RWPE2 (cell line): ENCODE measurements at regions not wholly inside any gene's neighbourhood (a gene's known extent, or its start where the extent isn't known, plus 50 kb on each side); places are given as distances from the start of the nearest gene placed in this dataset.

ENCODE experiments used
- ATAC-seq: fragments of 200-7000 bp; cut with Tn5 transposase; 3 replicates; pipeline ENCODE4 v1.9.1; 2021; ENCODE audit warnings: low read depth
- DNase-seq: peaks from one replicate; pipeline ENCODE4 v3.0.0-alpha.2; 2020; ENCODE audit warnings: low spot score
- H3K27ac ChIP-seq: fragments of 450-650 bp; 2 replicates; pipeline ENCODE4 v1.5.1; 2017; ENCODE audit warnings: mild to moderate bottlenecking; ENCODE audit not compliant: poor library complexity, severe bottlenecking
- H3K27me3 ChIP-seq: fragments of 250-450 bp; sonication (Bioruptor Pico); 2 replicates; pipeline ENCODE4 v1.5.1; 2021; ENCODE audit warnings: mild to moderate bottlenecking, moderate library complexity; ENCODE audit not compliant: insufficient read depth, poor library complexity, severe bottlenecking
- H3K36me3 ChIP-seq: fragments of 250-450 bp; sonication (Bioruptor Pico); 2 replicates; pipeline ENCODE4 v1.5.1; 2020; ENCODE audit warnings: low read depth, mild to moderate bottlenecking, moderate library complexity
- H3K4me1 ChIP-seq: fragments of 250-450 bp; sonication (Bioruptor Pico); 2 replicates; pipeline ENCODE4 v1.5.1; 2021; ENCODE audit warnings: mild to moderate bottlenecking, moderate library complexity; ENCODE audit not compliant: insufficient read depth, poor library complexity, severe bottlenecking
- H3K4me3 ChIP-seq: fragments of 250-450 bp; sonication (Bioruptor Pico); 2 replicates; pipeline ENCODE4 v1.5.1; 2021; ENCODE audit warnings: mild to moderate bottlenecking, moderate library complexity; ENCODE audit not compliant: severe bottlenecking
- H3K9me3 ChIP-seq: fragments of 250-450 bp; sonication (Bioruptor Pico); 2 replicates; pipeline ENCODE4 v1.5.1; 2021; ENCODE audit warnings: mild to moderate bottlenecking, moderate library complexity; ENCODE audit not compliant: severe bottlenecking
- CTCF ChIP-seq: fragments of 450-650 bp; IDR thresholded peaks from one replicate; pipeline ENCODE4 v1.5.1; 2017; ENCODE audit warnings: mild to moderate bottlenecking, moderate library complexity; ENCODE audit not compliant: poor library complexity, severe bottlenecking

GRCh38 chr7:145902123-145902522 is 214.5 kb upstream of the CNTNAP2 start:
- DNase-seq = no peak
- no peak overlapping the region for H3K4me3 ChIP-seq
- no peaks in the 10 kb centered on the region for H3K4me1 ChIP-seq
- ATAC-seq = no peak
- H3K9me3 ChIP-seq = peaks cover 5% of the 10 kb centered on the region
- no peaks in the 10 kb centered on the region for H3K36me3 ChIP-seq
- no peak for TF ChIP-seq CTCF
- H3K27ac ChIP-seq = no peak overlapping the region
- H3K27me3 ChIP-seq = no peaks in the 10 kb centered on the region

GRCh38 chr7:145899938-145900337 is 216.7 kb upstream of the CNTNAP2 start:
- Histone ChIP-seq H3K27me3 (no peaks in the 10 kb centered on the region), H3K9me3 (peaks cover 5% of the 10 kb centered on the region), H3K4me3 (no peak overlapping the region), H3K36me3 (no peaks in the 10 kb centered on the region), H3K27ac (no peak overlapping the region), H3K4me1 (no peaks in the 10 kb centered on the region)
- no peak for TF ChIP-seq CTCF
- no peak for DNase-seq
- ATAC-seq = no peak

- peaks cover 7% of the 10 kb centered on the region for H3K9me3 ChIP-seq
- H3K27ac ChIP-seq = no peak overlapping the region
- DNase-seq (no peak), ATAC-seq (no peak)
- H3K27me3 ChIP-seq = no peaks in the 10 kb centered on the region
- TF ChIP-seq CTCF = no peak
- H3K4me1 ChIP-seq = no peaks in the 10 kb centered on the region
- H3K36me3 ChIP-seq = no peaks in the 10 kb centered on the region
- H3K4me3 ChIP-seq = no peak overlapping the region
Observed at GRCh38 chr7:145893925-145894535, 222.6 kb upstream of the CNTNAP2 start.

- Histone ChIP-seq H3K4me3 (no peak overlapping the region), H3K27me3 (no peaks in the 10 kb centered on the region), H3K9me3 (peaks cover 5% of the 10 kb centered on the region), H3K27ac (no peak overlapping the region), H3K36me3 (no peaks in the 10 kb centered on the region), H3K4me1 (no peaks in the 10 kb centered on the region)
- no peak for ATAC-seq
- no peak for DNase-seq
- no peak for TF ChIP-seq CTCF
Observed at GRCh38 chr7:145884716-145885514, 231.7 kb upstream of the CNTNAP2 start.

GRCh38 chr7:145876376-145876775 is 240.2 kb upstream of the CNTNAP2 start:
- ATAC-seq (no peak), DNase-seq (no peak)
- Histone ChIP-seq H3K4me1 (no peaks in the 10 kb centered on the region), H3K4me3 (no peak overlapping the region), H3K27me3 (no peaks in the 10 kb centered on the region), H3K9me3 (no peaks in the 10 kb centered on the region), H3K27ac (no peak overlapping the region), H3K36me3 (no peaks in the 10 kb centered on the region)
- no peak for TF ChIP-seq CTCF
